GM21723 (cell line): ENCODE measurements at regions not wholly inside any gene's neighbourhood (a gene's known extent, or its start where the extent isn't known, plus 50 kb on each side); places are given as distances from the start of the nearest gene placed in this dataset.

ENCODE experiments used
- ATAC-seq: cut with Tn5 transposase; IDR thresholded peaks from one replicate; pipeline ENCODE4 v1.9.1; 2021; ENCODE audit warnings: mild to moderate bottlenecking, moderate library complexity; ENCODE audit not compliant: unreplicated experiment

DNA sequence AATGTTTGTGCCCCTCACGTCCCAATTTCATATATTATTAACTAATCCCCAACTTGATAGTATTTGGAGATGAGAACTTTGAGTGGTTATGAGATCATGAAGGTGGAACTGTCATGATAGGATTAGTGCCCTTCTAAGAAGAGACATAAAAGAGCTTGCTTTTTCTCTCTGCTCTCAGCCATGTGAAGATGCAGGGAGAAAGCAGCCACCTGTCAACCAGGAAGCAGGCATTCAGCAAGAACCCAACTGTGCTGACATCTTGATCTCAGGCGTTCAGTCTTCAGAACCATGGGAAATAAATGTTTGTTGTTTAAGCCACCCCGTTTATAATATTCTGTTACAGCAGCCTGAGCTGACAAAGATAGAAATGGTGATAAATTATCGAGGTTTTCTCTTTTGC, 278.7 kb upstream of the KCNMB2 start:
- no peak for ATAC-seq

- no peak for ATAC-seq
These were observed 278.1 kb upstream of the KCNMB2 start for GRCh38 chr3:178258121-178258520.

DNA sequence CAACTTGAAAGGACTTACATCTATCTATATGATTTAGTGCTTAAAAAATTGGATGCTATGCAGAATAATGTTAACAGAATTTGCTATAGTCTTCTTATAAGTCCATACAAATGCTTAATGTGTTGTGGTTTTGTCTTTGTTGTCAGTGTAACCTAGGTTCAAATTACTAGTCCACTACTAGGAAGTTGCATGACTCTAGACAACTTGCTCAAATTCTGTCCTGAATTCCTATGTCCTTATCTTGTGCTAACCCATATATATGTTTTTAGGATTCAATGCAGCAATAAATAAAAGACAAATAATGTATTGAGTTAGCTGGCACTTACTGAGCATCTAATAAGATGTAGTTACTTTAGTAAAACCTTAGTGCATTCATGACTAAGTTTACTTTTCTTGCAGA, 276.5 kb upstream of the KCNMB2 start:
- no peak for ATAC-seq

- ATAC-seq, result no peak
These were observed 275.2 kb upstream of the KCNMB2 start for GRCh38 chr3:178260887-178261565.

DNA sequence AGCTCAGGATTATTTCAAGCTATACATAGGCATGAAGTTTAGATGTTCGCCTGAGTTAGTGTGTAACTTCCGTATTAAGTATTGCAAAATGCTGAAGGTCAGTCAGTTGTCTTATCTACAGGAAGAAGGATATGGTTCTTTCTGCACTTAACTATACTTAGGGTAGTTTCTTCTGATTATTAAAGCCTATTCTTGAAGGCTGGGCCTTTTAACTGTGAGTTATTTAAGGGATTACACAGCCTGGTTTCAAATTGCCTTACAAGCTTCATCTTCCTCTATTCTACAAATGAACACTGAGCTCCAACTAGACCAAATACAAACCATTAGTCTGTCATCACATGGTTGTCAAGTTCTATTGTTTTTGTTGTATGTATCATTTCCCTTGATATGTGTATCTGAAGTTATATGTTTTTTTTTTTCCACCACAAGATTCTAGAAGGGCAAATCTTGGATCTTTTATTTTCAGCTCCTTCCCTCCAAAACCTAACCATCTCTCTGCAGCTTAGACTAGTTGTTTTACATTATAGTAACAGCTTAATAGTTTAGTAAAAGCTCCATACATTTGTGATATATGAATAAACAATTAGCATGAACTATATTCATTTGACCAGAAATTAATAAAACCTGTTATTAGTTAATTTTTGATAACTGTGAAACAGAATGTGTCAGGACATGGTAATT, 272.9 kb upstream of the KCNMB2 start:
- ATAC-seq, result no peak

- no peak for ATAC-seq
These were observed 268.9 kb upstream of the KCNMB2 start for GRCh38 chr3:178267158-178267844.

GRCh38 chr3:178270838-178271237, 265.4 kb upstream of the KCNMB2 start:
- ATAC-seq, result no peak

DNA sequence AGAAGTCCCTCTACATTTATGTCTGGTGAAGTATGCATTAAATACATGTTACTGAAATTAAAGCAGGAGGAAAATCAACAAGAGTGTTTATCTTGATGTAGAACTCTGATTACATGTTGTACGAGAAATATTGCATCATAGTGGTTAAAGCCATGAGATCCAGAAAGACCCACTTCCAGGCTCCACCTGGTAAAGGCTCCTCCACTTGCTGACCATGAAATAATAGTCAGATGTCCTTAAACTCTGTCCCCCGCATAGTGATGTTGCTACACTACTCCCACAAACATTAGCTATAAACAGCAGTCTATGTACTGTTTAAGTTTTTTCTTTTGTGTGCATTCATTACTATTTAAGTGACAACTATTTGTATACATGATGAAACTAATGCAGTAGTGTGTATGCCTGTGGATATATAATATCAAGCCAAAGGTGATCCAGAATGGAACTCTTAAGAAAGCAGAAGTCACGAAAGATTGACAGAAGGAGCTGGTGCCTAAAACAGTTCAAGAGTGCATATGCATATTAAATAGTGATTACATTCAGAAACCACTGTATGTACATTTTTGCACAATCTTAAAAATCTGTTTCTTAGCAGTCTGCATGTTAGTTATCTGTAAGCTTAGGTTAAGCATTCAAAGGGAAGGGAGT, 264.4 kb upstream of the KCNMB2 start:
- no peak for ATAC-seq

DNA sequence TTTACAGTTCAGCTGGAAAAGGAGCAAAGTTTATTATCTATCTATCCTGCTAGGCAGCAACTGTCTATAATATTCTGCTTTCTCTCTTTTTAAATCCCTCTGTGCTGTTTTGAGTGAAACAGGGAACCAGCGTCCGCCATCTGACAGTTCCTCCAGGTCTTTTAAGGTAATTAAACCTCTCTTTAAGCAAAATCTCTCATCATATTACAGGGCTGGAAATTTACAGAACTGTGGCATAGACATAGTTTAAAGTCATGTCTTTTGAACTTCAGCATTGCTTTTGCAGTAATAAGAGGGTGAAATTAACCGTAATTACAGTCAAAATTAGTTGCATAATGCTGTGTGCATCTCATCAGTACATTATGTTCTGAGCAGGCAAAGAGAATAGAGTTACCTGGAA, 263.4 kb upstream of the KCNMB2 start:
- ATAC-seq, result no peak

GRCh38 chr3:178274711-178275110, 261.5 kb upstream of the KCNMB2 start:
- ATAC-seq, result no peak

- no peak for ATAC-seq
These were observed 260.9 kb upstream of the KCNMB2 start for GRCh38 chr3:178275311-178275710.

DNA sequence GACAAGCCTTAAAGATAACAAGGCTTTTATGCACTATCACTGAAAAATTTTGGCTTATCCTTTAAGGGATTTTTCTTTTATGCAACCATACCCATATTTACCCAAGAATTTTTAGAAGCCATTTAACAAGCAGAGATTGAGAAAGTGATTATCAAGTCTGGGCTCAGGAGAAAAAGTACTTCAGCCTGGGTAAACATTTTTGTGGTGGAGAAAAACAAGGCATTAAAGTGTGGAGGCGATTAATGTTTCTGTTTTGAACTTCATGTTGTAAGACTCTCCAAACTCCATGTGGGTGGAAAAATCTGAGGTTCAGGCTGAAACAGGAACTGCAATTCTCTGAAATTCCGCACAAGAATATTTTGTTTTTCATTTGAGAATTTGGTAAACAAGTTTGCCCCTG, 260.4 kb upstream of the KCNMB2 start:
- ATAC-seq, result no peak

- no peak for ATAC-seq
These were observed 258.6 kb upstream of the KCNMB2 start for GRCh38 chr3:178277605-178278004.

GRCh38 chr3:178283561-178283960, 252.7 kb upstream of the KCNMB2 start:
- no peak for ATAC-seq

- no peak for ATAC-seq
These were observed 252.1 kb upstream of the KCNMB2 start for GRCh38 chr3:178284181-178284580.

- no peak for ATAC-seq
These were observed 248.2 kb upstream of the KCNMB2 start for GRCh38 chr3:178288074-178288473.

GRCh38 chr3:178289544-178290160, 246.6 kb upstream of the KCNMB2 start:
- ATAC-seq, result no peak

DNA sequence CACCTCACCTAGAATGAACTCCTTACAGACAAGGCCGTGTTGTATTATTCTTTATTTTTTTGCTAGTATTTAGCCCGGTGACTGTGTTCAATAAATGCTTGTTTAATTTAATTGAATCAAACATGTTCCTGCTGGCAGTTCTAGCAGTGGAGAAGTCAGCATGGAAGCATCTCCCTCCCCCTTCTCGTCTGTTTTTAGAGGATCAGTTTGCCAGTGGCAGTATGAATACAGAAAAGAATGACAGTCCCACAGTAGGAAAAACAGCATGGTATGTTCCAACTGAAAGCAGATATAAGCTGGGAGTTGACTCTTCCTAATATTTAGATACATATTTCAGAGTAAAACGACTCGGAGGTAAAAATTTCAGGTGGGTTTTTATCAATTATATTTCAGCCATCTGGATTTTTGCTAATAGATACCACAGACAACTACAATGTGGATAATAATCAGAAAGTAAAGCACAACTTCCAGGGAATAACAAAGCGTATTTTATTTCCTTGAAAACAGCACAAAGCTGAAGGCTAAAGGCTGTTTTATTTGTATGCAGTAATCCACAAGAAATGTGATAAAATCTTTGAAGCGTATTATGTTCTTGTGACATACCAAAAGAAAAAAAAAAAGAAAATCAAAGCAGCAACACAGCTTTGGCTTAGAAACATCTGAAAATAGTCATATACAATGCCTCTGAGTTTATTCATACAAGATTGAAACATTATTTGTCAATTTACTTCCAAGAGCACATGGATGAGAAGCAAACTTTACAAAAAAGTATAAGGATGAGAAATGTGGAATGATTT, 244.5 kb upstream of the KCNMB2 start:
- ATAC-seq, result no peak

GRCh38 chr3:178295292-178295912, 240.8 kb upstream of the KCNMB2 start:
- no peak for ATAC-seq

DNA sequence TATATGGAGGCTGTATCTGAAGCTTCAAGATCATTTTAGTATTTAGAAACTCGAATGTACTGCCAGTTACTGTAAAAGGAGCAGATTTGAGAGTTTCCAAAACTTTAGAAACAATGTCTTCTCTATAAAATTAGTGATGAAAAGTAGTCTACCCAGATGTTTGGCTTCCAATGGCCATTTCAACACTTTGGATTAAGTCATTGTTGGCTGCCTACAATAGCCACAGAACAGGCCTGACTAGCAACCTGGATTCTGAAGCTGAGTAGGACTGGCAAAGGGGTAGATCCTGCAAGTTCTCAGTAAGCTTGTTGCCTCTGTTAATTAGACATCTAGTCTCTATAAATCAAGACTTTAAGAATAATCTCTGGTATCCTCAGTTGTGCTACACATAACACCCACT, 239.0 kb upstream of the KCNMB2 start:
- ATAC-seq, result no peak
